ENCODE measurements at regions not wholly inside any gene's neighbourhood (a gene's known extent, or its start where the extent isn't known, plus 50 kb on each side); places are given as distances from the start of the nearest gene placed in this dataset.

DNA sequence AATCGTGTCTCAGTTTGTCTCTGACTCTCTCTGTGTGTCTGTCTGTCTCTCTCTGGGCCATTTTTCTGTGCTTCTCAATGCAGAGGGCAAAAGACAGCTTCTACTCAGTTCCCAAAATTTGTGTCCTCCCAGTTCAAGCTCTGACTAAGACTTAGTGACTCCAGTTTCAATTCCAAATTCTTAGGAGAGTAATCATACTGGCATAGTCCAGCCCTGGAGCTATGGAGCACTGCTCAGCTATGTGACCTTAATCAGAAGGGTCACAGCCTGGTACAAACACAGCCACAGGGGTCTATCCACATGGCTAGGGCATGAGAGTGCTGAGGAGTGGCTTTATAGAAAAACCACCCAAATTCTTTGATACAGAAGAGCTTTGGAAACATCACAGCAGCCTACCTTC, 91.9 kb downstream of the FOXF2 start:
- TF ChIP-seq, protein P1, sequence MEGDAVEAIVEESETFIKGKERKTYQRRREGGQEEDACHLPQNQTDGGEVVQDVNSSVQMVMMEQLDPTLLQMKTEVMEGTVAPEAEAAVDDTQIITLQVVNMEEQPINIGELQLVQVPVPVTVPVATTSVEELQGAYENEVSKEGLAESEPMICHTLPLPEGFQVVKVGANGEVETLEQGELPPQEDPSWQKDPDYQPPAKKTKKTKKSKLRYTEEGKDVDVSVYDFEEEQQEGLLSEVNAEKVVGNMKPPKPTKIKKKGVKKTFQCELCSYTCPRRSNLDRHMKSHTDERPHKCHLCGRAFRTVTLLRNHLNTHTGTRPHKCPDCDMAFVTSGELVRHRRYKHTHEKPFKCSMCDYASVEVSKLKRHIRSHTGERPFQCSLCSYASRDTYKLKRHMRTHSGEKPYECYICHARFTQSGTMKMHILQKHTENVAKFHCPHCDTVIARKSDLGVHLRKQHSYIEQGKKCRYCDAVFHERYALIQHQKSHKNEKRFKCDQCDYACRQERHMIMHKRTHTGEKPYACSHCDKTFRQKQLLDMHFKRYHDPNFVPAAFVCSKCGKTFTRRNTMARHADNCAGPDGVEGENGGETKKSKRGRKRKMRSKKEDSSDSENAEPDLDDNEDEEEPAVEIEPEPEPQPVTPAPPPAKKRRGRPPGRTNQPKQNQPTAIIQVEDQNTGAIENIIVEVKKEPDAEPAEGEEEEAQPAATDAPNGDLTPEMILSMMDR (IDR thresholded peaks at IDR 0.05), result no peak
- no peak for TF ChIP-seq POLR2A (IDR thresholded peaks at IDR 0.05)

All from testis (tissue), 2 donors.